H1 (cell line): ENCODE measurements at regions not wholly inside any gene's neighbourhood (a gene's known extent, or its start where the extent isn't known, plus 50 kb on each side); places are given as distances from the start of the nearest gene placed in this dataset.

Experiments used
- CTCF ChIA-PET: fragments of 300-600 bp; sonication (Branson Sonifier 250); formaldehyde crosslinking; loops from one replicate; lab custom pipeline; 2021; ENCODE audit not compliant: partially characterized antibody; lab: Charles Lee
- POLR2A ChIA-PET: fragments of 300-600 bp; sonication (Branson Sonifier 250); formaldehyde crosslinking; loops from one replicate; lab custom pipeline; 2021; ENCODE audit warnings: inconsistent platforms; ENCODE audit not compliant: partially characterized antibody; lab: Charles Lee
- DNase-seq, 2 experiments: peaks; one replicate each; pipeline versions ENCODE4 v3.0.0 to v3.0.0-alpha.2; 2010 to 2022; ENCODE audit warnings: low spot score in 2 of 2, low read depth in 1 of 2, mixed read lengths in 1 of 2
- FAIRE-seq: peaks from 2 replicates; lab custom pipeline; 2011; peaks lifted over from hg19 to GRCh38; lab: Jason Lieb, UNC
- H2AFZ ChIP-seq: 2 replicates; pipeline ENCODE4 v1.8.1; 2012; ENCODE audit warnings: low read length, inconsistent platforms
- H2AK5ac ChIP-seq: 2 replicates; pipeline ENCODE4 v1.6.1; 2013; ENCODE audit warnings: low read depth, low read length
- H2BK120ac ChIP-seq: replicated peaks from 2 replicates; pipeline ENCODE3; 2013; ENCODE audit warnings: low read depth, low read length, inconsistent platforms
- H2BK12ac ChIP-seq: 2 replicates; pipeline ENCODE4 v1.6.1; 2013; ENCODE audit warnings: low read depth, low read length
- H2BK15ac ChIP-seq: 2 replicates; pipeline ENCODE4 v1.6.1; 2013; ENCODE audit warnings: low read length
- H2BK20ac ChIP-seq: 2 replicates; pipeline ENCODE4 v1.6.1; 2013; ENCODE audit warnings: low read length
- H2BK5ac ChIP-seq: 2 replicates; pipeline ENCODE4 v1.6.1; 2013; ENCODE audit warnings: low read depth, low read length
- H3K14ac ChIP-seq: 2 replicates; pipeline ENCODE4 v1.6.1; 2013; ENCODE audit warnings: inconsistent platforms; ENCODE audit not compliant: insufficient read length
- H3K18ac ChIP-seq: 2 replicates; pipeline ENCODE4 v1.6.1; 2013; ENCODE audit warnings: low read length; ENCODE audit errors: extremely low read depth
- H3K23ac ChIP-seq: 2 replicates; pipeline ENCODE4 v1.6.1; 2013; ENCODE audit warnings: inconsistent platforms; ENCODE audit not compliant: insufficient read length
- H3K23me2 ChIP-seq: 2 replicates; pipeline ENCODE4 v1.6.1; 2013; ENCODE audit warnings: low read depth, low read length
- H3K27ac ChIP-seq: 2 replicates; pipeline ENCODE4 v1.6.1; 2011; ENCODE audit warnings: low read depth, low read length, inconsistent platforms
- H3K27me3 ChIP-seq, 4 experiments: replicated peaks in 1 of 4; 1 replicate in 1 of 4; 2 replicates in 3 of 4; pipeline versions ENCODE4 v1.6.1 to v1.8.1; 2011 to 2013; ENCODE audit warnings: low read length in 3 of 4, mild to moderate bottlenecking in 3 of 4, inconsistent platforms in 2 of 4, mixed read lengths in 2 of 4, moderate library complexity in 1 of 4; ENCODE audit not compliant: control insufficient read depth in 3 of 4, insufficient read depth in 3 of 4; ENCODE audit errors: extremely low read depth in 1 of 4
- H3K36me3 ChIP-seq, 4 experiments: 2 replicates each; pipeline versions ENCODE4 v1.6.1 to v1.8.1; 2011 to 2013; ENCODE audit warnings: mild to moderate bottlenecking in 4 of 4, low read length in 3 of 4, moderate library complexity in 2 of 4, control low read depth in 1 of 4, inconsistent platforms in 1 of 4; ENCODE audit not compliant: insufficient read depth in 4 of 4, control insufficient read depth in 2 of 4
- H3K4ac ChIP-seq: replicated peaks from 2 replicates; pipeline ENCODE3; 2013; ENCODE audit warnings: low read length, low read depth, mixed read lengths, inconsistent platforms; ENCODE audit not compliant: insufficient read length
- H3K4me1 ChIP-seq, 4 experiments: replicated peaks in 1 of 4; 1 replicate in 1 of 4; 2 replicates in 3 of 4; pipeline versions ENCODE4 v1.6.1 to v1.8.1; 2011 to 2013; ENCODE audit warnings: low read length in 3 of 4, inconsistent platforms in 2 of 4, mixed read lengths in 1 of 4; ENCODE audit not compliant: insufficient read depth in 4 of 4, control insufficient read depth in 3 of 4
- H3K4me2 ChIP-seq, 2 experiments: 2 replicates each; pipeline versions ENCODE4 v1.6.1 to v1.8.1; 2011 to 2013; ENCODE audit warnings: low read depth in 2 of 2, low read length in 2 of 2, control low read depth in 1 of 2, inconsistent platforms in 1 of 2, mild to moderate bottlenecking in 1 of 2; ENCODE audit not compliant: insufficient read depth in 1 of 2
- H3K4me3 ChIP-seq, 4 experiments: fragments of 200-600, 300-600 bp in 1 of 4; sonication (generic), shearing (Covaris generic), sonication (Bioruptor Twin) in 1 of 4; 2 replicates each; pipeline versions ENCODE4 v1.5.1 to v1.8.1; 2011 to 2016; ENCODE audit warnings: low read length in 4 of 4, low read depth in 3 of 4, control low read depth in 2 of 4, inconsistent platforms in 2 of 4, mild to moderate bottlenecking in 2 of 4, mixed read lengths in 1 of 4, moderate library complexity in 1 of 4; ENCODE audit not compliant: insufficient read depth in 2 of 4; ENCODE audit errors: extremely low read depth in 1 of 4
- H3K56ac ChIP-seq: replicated peaks from 2 replicates; pipeline ENCODE3; 2013; ENCODE audit warnings: low read depth, mild to moderate bottlenecking, mixed read lengths, low read length, inconsistent platforms; ENCODE audit not compliant: insufficient read length
- H3K79me1 ChIP-seq: 2 replicates; pipeline ENCODE4 v1.6.1; 2013; ENCODE audit warnings: low read depth, low read length, control low read depth
- H3K79me2 ChIP-seq, 2 experiments: 2 replicates each; pipeline versions ENCODE4 v1.6.1 to v1.8.1; 2012 to 2013; ENCODE audit warnings: low read length in 2 of 2, mild to moderate bottlenecking in 2 of 2, inconsistent platforms in 1 of 2; ENCODE audit not compliant: insufficient read depth in 2 of 2, control insufficient read depth in 1 of 2
- H3K9ac ChIP-seq, 4 experiments: replicated peaks in 1 of 4; 1 replicate in 1 of 4; 2 replicates in 3 of 4; pipeline versions ENCODE4 v1.6.1 to v1.8.1; 2011 to 2013; ENCODE audit warnings: low read depth in 3 of 4, low read length in 3 of 4, control low read depth in 2 of 4, mild to moderate bottlenecking in 2 of 4, moderate library complexity in 2 of 4, inconsistent platforms in 1 of 4; ENCODE audit errors: extremely low read depth in 1 of 4
- H3K9me3 ChIP-seq, 2 experiments: 2 replicates each; pipeline versions ENCODE4 v1.6.1 to v1.8.1; 2012 to 2013; ENCODE audit warnings: mild to moderate bottlenecking in 2 of 2, moderate library complexity in 2 of 2, control low read depth in 1 of 2, inconsistent platforms in 1 of 2, low read depth in 1 of 2, low read length in 1 of 2, mixed read lengths in 1 of 2; ENCODE audit not compliant: insufficient read depth in 2 of 2
- H4K20me1 ChIP-seq, 2 experiments: replicated peaks in 1 of 2; 2 replicates each; pipeline versions ENCODE3 to v1.8.1; 2011 to 2013; ENCODE audit warnings: inconsistent platforms in 2 of 2, low read length in 2 of 2, mild to moderate bottlenecking in 1 of 2; ENCODE audit not compliant: insufficient read depth in 2 of 2, control insufficient read depth in 1 of 2
- H4K5ac ChIP-seq: 2 replicates; pipeline ENCODE4 v1.6.1; 2013; ENCODE audit warnings: low read length, low read depth, mixed read lengths, inconsistent platforms; ENCODE audit not compliant: insufficient read length
- H4K8ac ChIP-seq: 2 replicates; pipeline ENCODE4 v1.8.0; 2013; ENCODE audit warnings: mild to moderate bottlenecking, moderate library complexity, low read length, inconsistent platforms; ENCODE audit not compliant: insufficient read depth; ENCODE audit errors: extremely low read depth
- H4K91ac ChIP-seq: replicated peaks from 2 replicates; pipeline ENCODE3; 2013; ENCODE audit warnings: low read length, mixed read lengths, inconsistent platforms; ENCODE audit not compliant: insufficient read length
- FOSL1 ChIP-seq: IDR thresholded peaks from 2 replicates; pipeline ENCODE4 v1.6.1; 2011; ENCODE audit warnings: mild to moderate bottlenecking, low read depth, low read length, moderate library complexity; ENCODE audit not compliant: insufficient read depth
- JUN ChIP-seq: IDR thresholded peaks from 2 replicates; pipeline ENCODE4 v1.6.1; 2011; ENCODE audit warnings: low read depth, mild to moderate bottlenecking, improper control_type of control experiment, low read length
- JUND ChIP-seq: IDR thresholded peaks from 2 replicates; pipeline ENCODE4 v1.6.1; 2011; ENCODE audit warnings: mild to moderate bottlenecking, improper control_type of control experiment, low read length
- PHF8 ChIP-seq: fragments of 200-600 bp; sonication (generic); conservative IDR thresholded peaks from 2 replicates; pipeline ENCODE4 v1.7.1; 2012; ENCODE audit warnings: low read depth, mild to moderate bottlenecking, inconsistent platforms, low read length, moderate library complexity
- POLR2A ChIP-seq, 2 experiments: IDR thresholded peaks; 1 replicate in 1 of 2; 2 replicates in 1 of 2; pipeline ENCODE4 v1.6.1; 2011; ENCODE audit warnings: low read depth in 2 of 2, low read length in 2 of 2, mild to moderate bottlenecking in 2 of 2; ENCODE audit errors: control extremely low read depth in 1 of 2
- POU5F1 ChIP-seq: IDR thresholded peaks from 2 replicates; pipeline ENCODE4 v1.6.1; 2011; ENCODE audit warnings: low read depth, mild to moderate bottlenecking, low read length, moderate library complexity
- SAP30 ChIP-seq: fragments of 300-600 bp; sonication (generic); IDR thresholded peaks from 2 replicates; pipeline ENCODE4 v1.7.1; 2012; ENCODE audit warnings: low read length, moderate library complexity, mild to moderate bottlenecking, inconsistent platforms; ENCODE audit not compliant: insufficient read depth, insufficient replicate concordance
- SIRT6 ChIP-seq: IDR thresholded peaks from one replicate; pipeline ENCODE4 v1.7.1; 2012; ENCODE audit warnings: low read length, inconsistent platforms
- SP2 ChIP-seq: IDR thresholded peaks from 2 replicates; pipeline ENCODE4 v1.6.1; 2012; ENCODE audit warnings: mild to moderate bottlenecking, low read length, inconsistent platforms
- TAF7 ChIP-seq: optimal IDR thresholded peaks from 2 replicates; pipeline ENCODE3; 2011; ENCODE audit warnings: low read depth, mild to moderate bottlenecking, inconsistent platforms, low read length, moderate library complexity, borderline replicate concordance
- TBP ChIP-seq: IDR thresholded peaks from 2 replicates; pipeline ENCODE4 v1.6.1; 2011; ENCODE audit warnings: low read depth, low read length, improper control_type of control experiment
- WGBS, 2 experiments: shearing (Covaris generic) in 1 of 2; methylation state at CpG; one replicate each; pipeline versions ENCODE4 v1.1.6 to v1.1.7; 2013 to 2015; ENCODE audit warnings: low lambda C conversion rate in 2 of 2, mixed read lengths in 2 of 2, inconsistent platforms in 1 of 2, low coverage in 1 of 2, missing lambda C conversion rate in 1 of 2; ENCODE audit not compliant: insufficient replicate concordance in 2 of 2, insufficient coverage in 1 of 2, insufficient read length in 1 of 2; ENCODE audit errors: extremely low coverage in 1 of 2, missing lambda C conversion rate in 1 of 2; 5-methylcytosine and 5-hydroxymethylcytosine counted together
- TF ChIP-seq, protein P1 (sequence below), 3 experiments: IDR thresholded peaks; 1 replicate in 2 of 3; 2 replicates in 1 of 3; pipeline versions ENCODE4 v1.5.1 to v1.6.1; 2011; ENCODE audit warnings: low read length in 3 of 3, mild to moderate bottlenecking in 3 of 3, inconsistent platforms in 2 of 3, low read depth in 1 of 3, moderate library complexity in 1 of 3; ENCODE audit not compliant: insufficient read depth in 1 of 3; ENCODE audit errors: control extremely low read depth in 1 of 3

DNA sequence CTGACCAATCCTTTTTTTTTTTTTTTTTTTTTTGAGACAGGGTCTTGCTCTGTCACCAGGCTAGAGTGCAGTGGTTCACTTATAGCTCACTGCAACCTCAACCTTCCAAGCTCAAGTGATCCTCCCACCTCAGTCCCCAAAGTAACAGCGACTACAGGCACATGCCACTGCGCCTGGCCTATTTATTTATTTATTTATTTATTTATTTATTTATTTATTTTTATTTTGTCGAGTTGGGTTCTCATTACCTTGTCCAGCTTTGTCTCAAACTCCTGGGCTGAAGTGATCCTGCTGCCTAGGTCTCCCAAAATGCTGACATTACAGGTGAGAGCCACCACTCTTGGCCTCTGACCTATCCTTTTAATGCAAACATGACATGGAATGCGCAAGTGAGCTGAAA is 124.4 kb downstream of the GXYLT1 start:
- Histone ChIP-seq H2BK120ac (no peak overlapping the region), H2AFZ (no peak overlapping the region), H3K9me3 (no peaks in the 10 kb centered on the region), H2AK5ac (no peak overlapping the region), H3K79me1 (no peaks in the 10 kb centered on the region), H2BK15ac (no peak overlapping the region), H3K4me3 (no peak overlapping the region), H3K36me3 (no peaks in the 10 kb centered on the region), H2BK20ac (no peak overlapping the region), H4K8ac (no peak overlapping the region; the same call in 1 of the 2 replicates), H3K56ac (no peak overlapping the region), H3K23me2 (no peaks in the 10 kb centered on the region), H3K4me2 (no peak overlapping the region), H4K91ac (no peak overlapping the region), H4K20me1 (no peaks in the 10 kb centered on the region), H3K27me3 (peaks cover 0 to 3% (median under 1%) of the 10 kb centered on the region in 4 experiments; a peak in 2 of 7 replicates), H3K79me2 (no peaks in the 10 kb centered on the region), H3K4me1 (no peaks in the 10 kb centered on the region), H4K5ac (no peak overlapping the region), H3K4ac (no peak overlapping the region), H3K9ac (no peak overlapping the region), H3K18ac (no peak overlapping the region), H2BK12ac (no peak overlapping the region), H3K23ac (no peak overlapping the region), H2BK5ac (no peak overlapping the region), H3K27ac (no peak overlapping the region), H3K14ac (no peak overlapping the region)
- ChIA-PET POLR2A (no interaction called here), CTCF (interaction anchor here (0.8 to 1.3 kb wide), 3 partner anchors 9 to 830 kb away, joined by 3 to 4 read pairs (median 3); no protein-coding TSS in a partner anchor)
- DNase-seq = no peak
- TF ChIP-seq JUND = no peak
- TF ChIP-seq JUN = no peak
- no peak for TF ChIP-seq TBP
- no peak for TF ChIP-seq SP2
- TF ChIP-seq POLR2A (IDR thresholded peaks at IDR 0.05; ENCODE audit: control extremely low read depth in 1 of 2, low read depth in 2 of 2, low read length in 2 of 2) = no peak
- no peak for TF ChIP-seq TAF7
- TF ChIP-seq PHF8 = no peak
- no peak for TF ChIP-seq FOSL1
- TF ChIP-seq POU5F1 = no peak
- TF ChIP-seq SIRT6 = no peak
- TF ChIP-seq, protein P1, sequence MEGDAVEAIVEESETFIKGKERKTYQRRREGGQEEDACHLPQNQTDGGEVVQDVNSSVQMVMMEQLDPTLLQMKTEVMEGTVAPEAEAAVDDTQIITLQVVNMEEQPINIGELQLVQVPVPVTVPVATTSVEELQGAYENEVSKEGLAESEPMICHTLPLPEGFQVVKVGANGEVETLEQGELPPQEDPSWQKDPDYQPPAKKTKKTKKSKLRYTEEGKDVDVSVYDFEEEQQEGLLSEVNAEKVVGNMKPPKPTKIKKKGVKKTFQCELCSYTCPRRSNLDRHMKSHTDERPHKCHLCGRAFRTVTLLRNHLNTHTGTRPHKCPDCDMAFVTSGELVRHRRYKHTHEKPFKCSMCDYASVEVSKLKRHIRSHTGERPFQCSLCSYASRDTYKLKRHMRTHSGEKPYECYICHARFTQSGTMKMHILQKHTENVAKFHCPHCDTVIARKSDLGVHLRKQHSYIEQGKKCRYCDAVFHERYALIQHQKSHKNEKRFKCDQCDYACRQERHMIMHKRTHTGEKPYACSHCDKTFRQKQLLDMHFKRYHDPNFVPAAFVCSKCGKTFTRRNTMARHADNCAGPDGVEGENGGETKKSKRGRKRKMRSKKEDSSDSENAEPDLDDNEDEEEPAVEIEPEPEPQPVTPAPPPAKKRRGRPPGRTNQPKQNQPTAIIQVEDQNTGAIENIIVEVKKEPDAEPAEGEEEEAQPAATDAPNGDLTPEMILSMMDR (IDR thresholded peaks at IDR 0.05; ENCODE audit: control extremely low read depth in 1 of 3, insufficient read depth in 1 of 3, low read depth in 1 of 3, low read length in 3 of 3) = no peak
- TF ChIP-seq SAP30 = no peak
- WGBS, 2 experiments = 91% methylated on average over 4 of the region's 4 CpGs; no CpG with 5 or more reads in 1 of the 2 experiments
- FAIRE-seq = no peak
